ENCODE measurements at regions not wholly inside any gene's neighbourhood (a gene's known extent, or its start where the extent isn't known, plus 50 kb on each side); places are given as distances from the start of the nearest gene placed in this dataset.

DNA sequence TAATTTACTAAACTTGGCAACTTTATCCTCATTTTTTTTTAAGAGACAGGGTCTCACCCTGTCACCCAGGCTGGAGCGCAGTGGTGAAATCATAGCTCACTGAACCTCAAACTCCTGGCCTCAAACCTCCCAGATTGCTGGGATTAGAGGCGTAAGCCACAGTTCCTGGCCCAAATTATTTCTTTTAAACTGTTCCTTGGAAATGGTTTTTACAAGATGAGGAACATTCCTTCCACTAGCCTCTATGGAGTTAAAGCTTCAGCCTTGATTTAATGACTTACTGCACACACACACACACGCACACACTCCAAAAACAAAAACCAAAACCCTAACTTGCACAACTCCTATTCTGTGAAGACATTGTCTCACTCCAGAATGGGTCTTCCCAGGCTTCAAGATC lies 77.2 kb upstream of the TARS1 start:
- no peak for DNase-seq
- no peak for ATAC-seq
- intact Hi-C loops (cut with DNase I, micrococcal nuclease), result no loop called here

DNA sequence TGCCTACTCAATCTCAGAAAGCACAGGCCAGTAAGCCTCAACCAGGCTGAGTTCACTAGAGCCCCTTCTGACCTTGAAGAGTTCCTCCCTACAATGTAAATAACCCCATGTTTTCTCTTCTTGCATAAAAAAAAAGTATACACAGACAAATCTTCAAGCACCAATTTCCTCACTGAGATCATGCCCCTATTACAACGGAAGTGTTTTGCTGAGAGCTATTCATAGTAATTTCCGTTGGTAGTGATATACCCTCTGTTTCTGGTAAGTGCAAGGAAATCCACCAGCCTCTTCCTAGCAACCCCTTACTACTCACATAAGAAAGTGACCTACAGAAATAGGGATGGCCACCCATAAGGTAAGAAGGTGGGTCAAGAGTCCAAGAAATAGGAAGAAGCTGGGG lies 76.4 kb upstream of the TARS1 start:
- intact Hi-C loops (cut with DNase I, micrococcal nuclease), result no loop called here
- ATAC-seq, result no peak
- DNase-seq, result no peak

GRCh38 chr5:33367416-33367815 lies 73.3 kb upstream of the TARS1 start:
- intact Hi-C loops (cut with DNase I, micrococcal nuclease), result no loop called here
- no peak for DNase-seq

GRCh38 chr5:33369485-33370465 lies 71.0 kb upstream of the TARS1 start:
- intact Hi-C loops (cut with DNase I, micrococcal nuclease), result no loop called here
- ATAC-seq, result peak; percentile 85
- DNase-seq, result peak in 1 of 2 donors; percentile 26

More at GRCh38 chr5:33367416-33367815, 73.3 kb upstream of the TARS1 start:
- ATAC-seq, result no peak

- no peak for DNase-seq
- intact Hi-C loops (cut with DNase I, micrococcal nuclease), result no loop called here
- ATAC-seq, result no peak
These were observed 70.3 kb upstream of the TARS1 start for GRCh38 chr5:33370466-33370859.

DNA sequence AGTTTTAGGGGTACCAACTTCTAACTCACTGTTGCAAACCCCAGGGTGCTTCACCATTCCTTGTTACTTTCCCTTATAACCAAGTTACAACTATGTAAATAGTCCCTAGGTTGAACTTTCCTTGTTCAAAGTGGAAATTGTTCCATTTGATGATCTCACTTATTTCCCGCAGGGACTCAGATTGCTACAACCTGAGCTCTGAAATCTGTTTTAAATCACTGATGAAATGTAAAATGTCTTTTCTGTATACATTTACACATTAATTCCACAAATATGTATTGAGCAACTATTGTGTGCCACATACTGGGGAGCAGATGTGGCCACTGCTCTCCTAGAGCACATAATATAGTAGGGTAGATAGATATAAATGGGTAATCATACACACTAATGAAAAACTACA lies 69.1 kb upstream of the TARS1 start:
- intact Hi-C loops (cut with DNase I, micrococcal nuclease), result no loop called here
- no peak for ATAC-seq
- no peak for DNase-seq

DNA sequence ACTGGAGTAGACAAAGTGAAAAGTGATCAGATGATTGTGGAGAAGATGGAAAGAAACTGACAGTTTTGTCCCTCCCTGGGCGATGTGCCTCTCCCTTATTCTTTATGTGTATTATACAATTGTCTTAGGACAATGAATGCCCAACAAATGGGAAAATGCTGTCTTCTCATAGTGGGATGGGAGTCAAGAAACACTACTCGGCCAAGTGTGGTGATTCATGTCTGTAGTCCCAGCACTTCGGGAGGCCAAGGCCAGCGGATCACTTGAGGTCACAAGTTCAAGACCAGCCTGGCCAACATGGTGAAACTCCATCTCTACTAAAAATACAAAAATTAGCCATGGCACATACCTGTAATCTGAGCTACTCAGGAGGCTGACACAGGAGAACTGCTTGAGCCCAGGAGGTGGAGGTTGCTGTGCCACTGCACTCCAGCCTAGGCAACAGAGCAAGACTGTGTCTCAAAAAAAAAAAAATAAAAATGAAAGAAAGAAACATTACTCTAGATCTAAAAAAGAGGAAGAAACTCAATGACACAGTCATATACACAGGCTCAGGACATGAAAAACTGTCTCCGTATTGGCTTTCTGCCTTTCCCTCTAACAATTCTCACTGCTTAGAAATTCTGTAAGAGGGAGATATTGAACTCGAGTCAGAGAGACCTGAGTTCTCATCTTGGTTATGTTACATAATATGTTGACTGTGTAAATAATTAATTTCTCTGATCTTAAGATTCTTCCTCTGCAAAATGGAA lies 67.9 kb upstream of the TARS1 start:
- DNase-seq, result no peak
- ATAC-seq, result no peak
- intact Hi-C loops (cut with DNase I, micrococcal nuclease), result no loop called here

GRCh38 chr5:33375900-33376299 lies 64.9 kb upstream of the TARS1 start:
- intact Hi-C loops (cut with DNase I, micrococcal nuclease), result no loop called here
- no peak for ATAC-seq
- no peak for DNase-seq

DNA sequence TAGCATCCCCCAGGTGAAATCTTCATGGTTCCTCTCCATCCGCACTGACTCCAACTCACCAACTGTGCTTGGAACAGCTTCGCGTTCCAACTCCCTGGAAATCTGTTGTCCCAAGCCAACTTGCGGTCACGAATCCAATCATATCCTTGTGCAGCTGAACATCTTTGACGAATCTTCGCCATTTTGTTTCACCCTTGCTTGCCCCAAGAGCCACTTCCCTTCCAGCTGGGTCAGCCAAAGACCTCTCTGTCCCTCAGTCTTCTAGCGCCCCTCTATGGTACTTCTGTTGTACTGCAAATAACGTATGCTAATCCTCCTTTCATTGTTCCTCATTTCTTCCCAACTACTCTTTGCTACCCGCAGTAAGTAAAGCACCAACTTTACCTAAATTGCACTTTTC lies 61.0 kb upstream of the TARS1 start:
- intact Hi-C loops (cut with DNase I, micrococcal nuclease), result no loop called here
- ATAC-seq (peak; percentile 49), DNase-seq (no peak)

DNA sequence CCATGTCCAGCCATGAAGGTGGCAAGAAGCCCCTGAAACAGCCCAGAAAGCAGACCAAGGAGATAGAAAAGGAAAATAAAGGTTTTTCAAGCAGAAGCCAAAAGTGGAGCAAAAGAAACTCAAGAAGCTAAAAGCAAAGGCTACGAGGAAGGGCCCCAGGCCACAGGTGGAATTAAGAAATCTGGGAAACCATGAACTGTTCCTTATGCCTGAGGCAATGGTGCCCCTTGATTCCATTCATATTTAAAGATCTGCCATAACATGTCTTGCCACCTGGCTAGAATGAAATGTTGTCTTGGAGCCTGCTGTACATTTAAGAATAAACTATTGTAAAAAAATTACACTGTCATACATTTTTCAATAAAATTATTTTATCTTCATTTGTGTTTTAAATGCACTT lies 59.5 kb upstream of the TARS1 start:
- intact Hi-C loops (cut with DNase I, micrococcal nuclease), result no loop called here
- ATAC-seq (no peak), DNase-seq (no peak)

Data from left colon (tissue), 2 donors.